Endothelial cell of umbilical vein (primary cell): ENCODE measurements at regions not wholly inside any gene's neighbourhood (a gene's known extent, or its start where the extent isn't known, plus 50 kb on each side); places are given as distances from the start of the nearest gene placed in this dataset.

ENCODE experiments used
- BruUV-seq: library from RNA; stranded (reverse); fragments of 400-500 nt; replicated peaks from 2 replicates; lab custom pipeline; 2021; lab: Mats Ljungman, UMichigan
- CTCF ChIA-PET: fragments of 300-600, 350-600 bp; sonication (Branson Sonifier 250); formaldehyde crosslinking; loops from one replicate; lab custom pipeline; 2021; ENCODE audit warnings: antibody characterized with exemption, inconsistent platforms; lab: Charles Lee
- POLR2A ChIA-PET: fragments of 300-600, 350-600 bp; sonication (Branson Sonifier 250); formaldehyde crosslinking; loops from one replicate; lab custom pipeline; 2021; ENCODE audit warnings: antibody characterized with exemption, inconsistent platforms; lab: Charles Lee
- DNase-seq: peaks from one replicate; pipeline ENCODE4 v3.0.0-alpha.2; 2011; ENCODE audit warnings: low read depth, low spot score
- FAIRE-seq: peaks from 2 replicates; lab custom pipeline; 2011; peaks lifted over from hg19 to GRCh38; lab: Jason Lieb, UNC
- H2AFZ ChIP-seq: 2 replicates; pipeline ENCODE4 v1.6.0; 2012; ENCODE audit warnings: low read depth, low read length, control low read depth, inconsistent platforms
- H3K27ac ChIP-seq: 2 replicates; pipeline ENCODE4 v1.5.1; 2011; ENCODE audit warnings: low read depth, mild to moderate bottlenecking, control low read depth, low read length, moderate library complexity; ENCODE audit not compliant: insufficient read depth
- H3K27me3 ChIP-seq, 2 experiments: 2 replicates each; pipeline versions ENCODE4 v1.6.0 to v1.6.1; 2011; ENCODE audit warnings: low read length in 2 of 2, mixed read lengths in 1 of 2; ENCODE audit not compliant: control insufficient read depth in 2 of 2, insufficient read depth in 2 of 2
- H3K36me3 ChIP-seq, 2 experiments: 2 replicates in 1 of 2; 3 replicates in 1 of 2; pipeline ENCODE4 v1.5.1; 2011; ENCODE audit warnings: low read length in 2 of 2, mild to moderate bottlenecking in 1 of 2, moderate library complexity in 1 of 2; ENCODE audit not compliant: control insufficient read depth in 2 of 2, insufficient read depth in 2 of 2; ENCODE audit errors: extremely low read depth in 1 of 2
- H3K4me1 ChIP-seq: 3 replicates; pipeline ENCODE4 v1.5.1; 2011; ENCODE audit warnings: mild to moderate bottlenecking, low read length; ENCODE audit not compliant: control insufficient read depth, insufficient read depth; ENCODE audit errors: extremely low read depth
- H3K4me2 ChIP-seq: 2 replicates; pipeline ENCODE4 v1.6.1; 2011; ENCODE audit warnings: low read length, control low read depth, mixed read lengths; ENCODE audit not compliant: insufficient read depth
- H3K4me3 ChIP-seq, 3 experiments: fragments of 200-600 bp in 1 of 3; sonication (generic), shearing (Covaris generic) in 1 of 3; replicated peaks in 1 of 3; 2 replicates each; pipeline ENCODE4 v1.5.1; 2011 to 2016; ENCODE audit warnings: control low read depth in 3 of 3, low read length in 3 of 3, mild to moderate bottlenecking in 2 of 3, inconsistent platforms in 1 of 3, low read depth in 1 of 3, moderate library complexity in 1 of 3; ENCODE audit not compliant: insufficient read depth in 1 of 3
- H3K79me2 ChIP-seq: 2 replicates; pipeline ENCODE4 v1.6.0; 2012; ENCODE audit warnings: low read length, inconsistent platforms; ENCODE audit not compliant: control insufficient read depth, insufficient read depth
- H3K9ac ChIP-seq: replicated peaks from 2 replicates; pipeline ENCODE3; 2011; ENCODE audit warnings: low read length, control low read depth; ENCODE audit not compliant: insufficient read depth; ENCODE audit errors: extremely low read depth
- H3K9me1 ChIP-seq: replicated peaks from 3 replicates; pipeline ENCODE4 v1.6.0; 2011; ENCODE audit warnings: mild to moderate bottlenecking, low read length; ENCODE audit not compliant: control insufficient read depth, insufficient read depth; ENCODE audit errors: extremely low read depth
- H3K9me3 ChIP-seq: replicated peaks from 2 replicates; pipeline ENCODE4 v1.5.1; 2012; ENCODE audit warnings: low read length, inconsistent platforms; ENCODE audit not compliant: control insufficient read depth, insufficient read depth
- H4K20me1 ChIP-seq: replicated peaks from 2 replicates; pipeline ENCODE3; 2011; ENCODE audit warnings: mild to moderate bottlenecking, low read length; ENCODE audit not compliant: control insufficient read depth, insufficient read depth; ENCODE audit errors: extremely low read depth
- EZH2 ChIP-seq: IDR thresholded peaks from 2 replicates; pipeline ENCODE4 v1.6.1; 2012; ENCODE audit warnings: borderline replicate concordance, low read depth, mild to moderate bottlenecking, moderate library complexity, low read length, inconsistent platforms; ENCODE audit not compliant: severe bottlenecking
- FOS ChIP-seq: IDR thresholded peaks from 2 replicates; pipeline ENCODE4 v1.6.1; 2011; ENCODE audit warnings: mild to moderate bottlenecking, low read length, moderate library complexity, borderline replicate concordance; ENCODE audit not compliant: insufficient read depth
- GATA2 ChIP-seq: IDR thresholded peaks from 2 replicates; pipeline ENCODE4 v1.7.0; 2011; ENCODE audit warnings: low read depth, mild to moderate bottlenecking, moderate library complexity, mixed read lengths, low read length; ENCODE audit not compliant: insufficient read length, insufficient read depth
- JUN ChIP-seq: IDR thresholded peaks from 2 replicates; pipeline ENCODE4 v1.6.1; 2011; ENCODE audit warnings: borderline replicate concordance, low read depth; ENCODE audit not compliant: insufficient read length, insufficient read depth
- MYC ChIP-seq: IDR thresholded peaks from one replicate; pipeline ENCODE4 v1.6.1; 2011; ENCODE audit warnings: mild to moderate bottlenecking, low read depth, low read length
- POLR2A ChIP-seq: IDR thresholded peaks from 2 replicates; pipeline ENCODE4 v1.6.1; 2012; ENCODE audit warnings: low read depth, mild to moderate bottlenecking, control low read depth, low read length
- POLR2AphosphoS5 ChIP-seq: IDR thresholded peaks from 2 replicates; pipeline ENCODE4 v1.6.1; 2012; ENCODE audit warnings: low read depth, mild to moderate bottlenecking, control low read depth, low read length, moderate library complexity; ENCODE audit not compliant: insufficient read depth
- dilution Hi-C: fragments of 300-500 bp; cut with MboI; formaldehyde crosslinking; loops from one replicate; pipeline ENCODE4 v1.15.0; 2019; ENCODE audit warnings: low sequenced_read_pairs; ENCODE audit not compliant: extremely low pct_ligation_motif_present
- intact Hi-C: fragments of 100-400 bp; cut with micrococcal nuclease; formaldehyde crosslinking; loops from one replicate; pipeline ENCODE4 v1.10.0; 2022
- TF ChIP-seq, protein P1 (sequence below), 2 donors: IDR thresholded peaks; 1 replicate in 1 of 2; 2 replicates in 1 of 2; pipeline ENCODE4 v1.5.1; 2011; ENCODE audit warnings: low read length in 2 of 2, mild to moderate bottlenecking in 2 of 2, moderate library complexity in 2 of 2, control low read depth in 1 of 2, inconsistent platforms in 1 of 2, low read depth in 1 of 2; ENCODE audit not compliant: insufficient read depth in 1 of 2; ENCODE audit errors: extremely low read depth in 1 of 2
- TF ChIP-seq, protein P2 (sequence below): IDR thresholded peaks from 2 replicates; pipeline ENCODE4 v1.6.1; 2011; ENCODE audit not compliant: insufficient read depth, insufficient read length

DNA sequence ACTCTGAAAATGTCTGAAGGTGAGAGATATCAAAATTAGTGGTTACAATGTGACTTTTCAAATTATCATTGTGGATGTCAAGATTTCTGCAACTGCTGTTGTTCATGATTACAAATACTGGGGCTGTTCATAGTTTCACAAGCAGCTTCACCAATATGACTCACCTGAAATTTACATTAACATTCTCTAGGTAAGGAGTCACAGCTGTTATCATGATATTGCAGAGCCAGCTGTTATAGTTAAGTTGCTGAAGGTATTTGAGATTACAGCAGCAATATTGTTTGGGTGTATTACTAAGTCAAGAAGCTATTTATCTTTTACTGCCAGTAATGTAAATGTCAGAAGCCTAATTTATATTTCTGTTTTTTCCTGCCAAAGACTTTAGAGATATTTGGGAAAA is 140.0 kb downstream of the MC4R start:
- ChIA-PET POLR2A (no interaction called here), CTCF (no interaction called here)
- peaks cover 2% of the 10 kb centered on the region for H3K9me3 ChIP-seq
- H3K4me2 ChIP-seq = no peak overlapping the region
- TF ChIP-seq, protein P1, sequence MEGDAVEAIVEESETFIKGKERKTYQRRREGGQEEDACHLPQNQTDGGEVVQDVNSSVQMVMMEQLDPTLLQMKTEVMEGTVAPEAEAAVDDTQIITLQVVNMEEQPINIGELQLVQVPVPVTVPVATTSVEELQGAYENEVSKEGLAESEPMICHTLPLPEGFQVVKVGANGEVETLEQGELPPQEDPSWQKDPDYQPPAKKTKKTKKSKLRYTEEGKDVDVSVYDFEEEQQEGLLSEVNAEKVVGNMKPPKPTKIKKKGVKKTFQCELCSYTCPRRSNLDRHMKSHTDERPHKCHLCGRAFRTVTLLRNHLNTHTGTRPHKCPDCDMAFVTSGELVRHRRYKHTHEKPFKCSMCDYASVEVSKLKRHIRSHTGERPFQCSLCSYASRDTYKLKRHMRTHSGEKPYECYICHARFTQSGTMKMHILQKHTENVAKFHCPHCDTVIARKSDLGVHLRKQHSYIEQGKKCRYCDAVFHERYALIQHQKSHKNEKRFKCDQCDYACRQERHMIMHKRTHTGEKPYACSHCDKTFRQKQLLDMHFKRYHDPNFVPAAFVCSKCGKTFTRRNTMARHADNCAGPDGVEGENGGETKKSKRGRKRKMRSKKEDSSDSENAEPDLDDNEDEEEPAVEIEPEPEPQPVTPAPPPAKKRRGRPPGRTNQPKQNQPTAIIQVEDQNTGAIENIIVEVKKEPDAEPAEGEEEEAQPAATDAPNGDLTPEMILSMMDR (IDR thresholded peaks at IDR 0.05; ENCODE audit: extremely low read depth in 1 of 2, insufficient read depth in 1 of 2, low read depth in 1 of 2, low read length in 2 of 2) = no peak
- TF ChIP-seq POLR2AphosphoS5 = no peak
- TF ChIP-seq, protein P2, sequence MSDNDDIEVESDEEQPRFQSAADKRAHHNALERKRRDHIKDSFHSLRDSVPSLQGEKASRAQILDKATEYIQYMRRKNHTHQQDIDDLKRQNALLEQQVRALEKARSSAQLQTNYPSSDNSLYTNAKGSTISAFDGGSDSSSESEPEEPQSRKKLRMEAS = no peak
- no peak for TF ChIP-seq EZH2
- TF ChIP-seq POLR2A = no peak
- TF ChIP-seq JUN = no peak
- no peak for TF ChIP-seq MYC
- no peak for TF ChIP-seq FOS
- TF ChIP-seq GATA2 = no peak
- dilution Hi-C loops = no loop called here
- no peaks in the 10 kb centered on the region for H3K36me3 ChIP-seq
- no peak overlapping the region for H3K27ac ChIP-seq
- intact Hi-C loops = no loop called here
- H3K4me1 ChIP-seq = no peaks in the 10 kb centered on the region
- no peaks in the 10 kb centered on the region for H3K79me2 ChIP-seq
- H2AFZ ChIP-seq = no peak overlapping the region
- no peak for DNase-seq
- H3K4me3 ChIP-seq = no peak overlapping the region
- no peak for FAIRE-seq
- BruUV-seq = no TSS peak
- no peaks in the 10 kb centered on the region for H3K27me3 ChIP-seq
- no peaks in the 10 kb centered on the region for H4K20me1 ChIP-seq
- no peaks in the 10 kb centered on the region for H3K9me1 ChIP-seq
- H3K9ac ChIP-seq = no peak overlapping the region
